K562 (cell line): ENCODE measurements at regions not wholly inside any gene's neighbourhood (a gene's known extent, or its start where the extent isn't known, plus 50 kb on each side); places are given as distances from the start of the nearest gene placed in this dataset.
"Not testable (repeated sequence)": the region's sequence is repeated elsewhere in the genome, so short reads cannot be mapped to it uniquely, and the experiment has no call there.

Experiments
- ATAC-seq: fragments of 200-7000 bp; cut with Tn5 transposase; 3 replicates; pipeline ENCODE4 v1.9.1; 2020; ENCODE audit warnings: moderate library complexity
- BruUV-seq: library from RNA; stranded (reverse); fragments of 400-500 nt; replicated peaks from 2 replicates; lab custom pipeline; 2021; lab: Mats Ljungman, UMichigan
- CTCF ChIA-PET: fragments of 300-600 bp; formaldehyde crosslinking; extraction: SDS; loops from one replicate; lab custom pipeline; 2021; ENCODE audit warnings: low intra/inter-chr PET ratio; lab: Yijun Ruan, JAX
- POLR2A ChIA-PET: fragments of 300-600, 350-650 bp; sonication (Branson Sonifier 250); formaldehyde crosslinking; extraction: SDS; loops from one replicate; lab custom pipeline; 2021; ENCODE audit warnings: antibody characterized with exemption, inconsistent platforms; lab: Yijun Ruan, JAX
- DNase-seq, 4 experiments: peaks; one replicate each; pipeline versions ENCODE4 v3.0.0 to v3.0.0-alpha.2; 2011 to 2018; ENCODE audit warnings: low spot score in 3 of 4, mixed read lengths in 3 of 4; ENCODE audit errors: extremely low read depth in 1 of 4
- FAIRE-seq: peaks from 2 replicates; lab custom pipeline; 2011; peaks lifted over from hg19 to GRCh38; lab: Jason Lieb, UNC
- H2AFZ ChIP-seq: 2 replicates; pipeline ENCODE4 v1.6.0; 2011; ENCODE audit warnings: low read depth, low read length, control low read depth, inconsistent platforms
- H3K27ac ChIP-seq: fragments of 200-600 bp; 3 replicates; pipeline ENCODE4 v1.8.0; 2011; ENCODE audit warnings: low read depth, mild to moderate bottlenecking, control low read depth, inconsistent platforms, low read length, moderate library complexity, mixed read lengths; ENCODE audit errors: extremely low read depth
- H3K27me3 ChIP-seq, 2 experiments: fragments of 300-600 bp in 1 of 2; 2 replicates in 1 of 2; 3 replicates in 1 of 2; pipeline versions ENCODE4 v1.6.0 to v1.8.0; 2011; ENCODE audit warnings: inconsistent platforms in 2 of 2, low read length in 2 of 2, mild to moderate bottlenecking in 1 of 2, mixed read lengths in 1 of 2, moderate library complexity in 1 of 2; ENCODE audit not compliant: control insufficient read depth in 2 of 2, insufficient read depth in 2 of 2
- H3K36me3 ChIP-seq: fragments of 300-600 bp; 3 replicates; pipeline ENCODE4 v1.8.0; 2011; ENCODE audit warnings: mild to moderate bottlenecking, low read length, inconsistent platforms; ENCODE audit not compliant: control insufficient read depth, insufficient read depth
- H3K4me1 ChIP-seq, 2 experiments: fragments of 200-600 bp in 1 of 2; replicated peaks in 1 of 2; 2 replicates in 1 of 2; 3 replicates in 1 of 2; pipeline versions ENCODE4 v1.5.1 to v1.8.0; 2011; ENCODE audit warnings: inconsistent platforms in 2 of 2, low read length in 2 of 2, mild to moderate bottlenecking in 1 of 2, mixed read lengths in 1 of 2, moderate library complexity in 1 of 2; ENCODE audit not compliant: control insufficient read depth in 2 of 2, insufficient read depth in 2 of 2
- H3K4me2 ChIP-seq: 2 replicates; pipeline ENCODE4 v1.6.1; 2011; ENCODE audit warnings: low read length, control low read depth, inconsistent platforms, mixed read lengths; ENCODE audit not compliant: insufficient read depth
- H3K4me3 ChIP-seq: fragments of 200-600 bp; sonication (generic), shearing (Covaris generic); 2 replicates; pipeline ENCODE4 v1.5.1; 2016; ENCODE audit warnings: control low read depth, inconsistent platforms
- H3K79me2 ChIP-seq: fragments of 200-600 bp; 3 replicates; pipeline ENCODE4 v1.8.0; 2011; ENCODE audit warnings: low read length, inconsistent platforms; ENCODE audit not compliant: control insufficient read depth, insufficient read depth
- H3K9ac ChIP-seq, 2 experiments: 2 replicates each; pipeline versions ENCODE4 v1.6.0 to v1.6.1; 2011; ENCODE audit warnings: low read depth in 2 of 2, low read length in 2 of 2, control low read depth in 1 of 2, inconsistent platforms in 1 of 2, mild to moderate bottlenecking in 1 of 2, mixed read lengths in 1 of 2; ENCODE audit not compliant: insufficient read depth in 1 of 2
- H3K9me1 ChIP-seq: one replicate; pipeline ENCODE4 v1.6.0; 2011; ENCODE audit warnings: inconsistent platforms, mild to moderate bottlenecking, low read length, moderate library complexity; ENCODE audit not compliant: control insufficient read depth, insufficient read depth
- H3K9me3 ChIP-seq: replicated peaks from 2 replicates; pipeline ENCODE4 v1.5.1; 2011; ENCODE audit warnings: low read depth, low read length, inconsistent platforms; ENCODE audit not compliant: control insufficient read depth, insufficient read depth
- H4K20me1 ChIP-seq: replicated peaks from 2 replicates; pipeline ENCODE4 v1.6.1; 2011; ENCODE audit warnings: low read length, inconsistent platforms, mixed read lengths; ENCODE audit not compliant: control insufficient read depth, insufficient read depth
- CC2D1A ChIP-seq: fragments of 450-650 bp; IDR thresholded peaks from 2 replicates; pipeline ENCODE4 v1.6.1; 2017; ENCODE audit warnings: mild to moderate bottlenecking
- GATAD2B ChIP-seq: fragments of 450-650 bp; IDR thresholded peaks from 2 replicates; pipeline ENCODE4 v1.6.1; 2017; ENCODE audit warnings: mild to moderate bottlenecking, borderline replicate concordance
- LARP7 ChIP-seq: fragments of 450-650 bp; IDR thresholded peaks from 2 replicates; pipeline ENCODE4 v1.6.1; 2016
- MTA1 ChIP-seq: fragments of 450-650 bp; IDR thresholded peaks from 2 replicates; pipeline ENCODE4 v1.6.1; 2017; ENCODE audit warnings: borderline replicate concordance
- WGBS: fragments of 100-300 bp; shearing (Covaris generic); methylation state at CpG from one replicate; pipeline ENCODE4 v1.1.6; 2016; ENCODE audit warnings: low coverage, mixed read lengths; ENCODE audit not compliant: insufficient coverage; ENCODE audit errors: missing lambda C conversion rate; 5-methylcytosine and 5-hydroxymethylcytosine counted together
- in situ Hi-C: fragments of 300-500 bp; cut with MboI; formaldehyde crosslinking; loops from 4 replicates; pipeline ENCODE4 v1.15.0; 2018; ENCODE audit warnings: inconsistent platforms, mixed read lengths
- intact Hi-C: fragments of 100-400 bp; cut with micrococcal nuclease; formaldehyde crosslinking; loops from 2 replicates; pipeline ENCODE4 v1.14.2; 2022
- TF ChIP-seq, protein P1 (sequence below): sonication (generic); formaldehyde crosslinking; IDR thresholded peaks from 2 replicates; pipeline ENCODE4 v1.8.1; 2022; ENCODE audit warnings: missing genetic modification reagents

DNA sequence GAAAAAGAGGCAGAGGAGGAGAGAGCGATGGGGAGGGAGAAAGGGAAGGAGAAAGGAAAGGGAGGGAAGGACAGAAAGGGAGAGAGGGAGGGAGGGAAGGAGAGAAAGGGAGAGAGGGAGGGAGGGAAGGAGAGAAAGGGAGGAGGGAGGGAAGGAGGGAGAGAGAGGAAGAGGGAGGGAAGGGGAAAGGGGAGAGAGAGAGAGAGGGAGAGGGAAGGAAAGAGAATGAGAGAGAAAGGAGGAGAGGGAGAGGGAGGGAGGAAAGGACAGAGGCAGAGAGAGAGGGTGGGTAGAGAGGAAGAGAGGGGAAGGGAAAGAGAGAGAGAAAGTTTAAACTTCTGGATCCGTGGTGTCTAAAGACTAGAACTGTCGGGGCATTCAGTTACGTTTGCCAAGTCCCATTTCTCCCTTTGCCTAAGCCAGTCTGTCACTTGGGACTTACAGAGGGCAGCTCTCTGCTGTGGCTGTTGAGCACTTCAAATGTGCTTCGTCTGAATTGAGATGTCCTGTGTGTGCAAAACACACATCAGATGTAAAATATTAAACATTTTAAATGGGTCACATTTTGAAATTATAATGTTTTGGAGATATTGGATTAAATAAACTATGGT, 62.6 kb downstream of the PLXNA1 start (continued):
- TF ChIP-seq, protein P1, sequence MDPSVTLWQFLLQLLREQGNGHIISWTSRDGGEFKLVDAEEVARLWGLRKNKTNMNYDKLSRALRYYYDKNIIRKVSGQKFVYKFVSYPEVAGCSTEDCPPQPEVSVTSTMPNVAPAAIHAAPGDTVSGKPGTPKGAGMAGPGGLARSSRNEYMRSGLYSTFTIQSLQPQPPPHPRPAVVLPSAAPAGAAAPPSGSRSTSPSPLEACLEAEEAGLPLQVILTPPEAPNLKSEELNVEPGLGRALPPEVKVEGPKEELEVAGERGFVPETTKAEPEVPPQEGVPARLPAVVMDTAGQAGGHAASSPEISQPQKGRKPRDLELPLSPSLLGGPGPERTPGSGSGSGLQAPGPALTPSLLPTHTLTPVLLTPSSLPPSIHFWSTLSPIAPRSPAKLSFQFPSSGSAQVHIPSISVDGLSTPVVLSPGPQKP (CRISPR knock-in tag) = no peak
- TF ChIP-seq CC2D1A = no peak
- TF ChIP-seq LARP7 = 0 out of 2 replicates have a peak, but pooled peaks have one; percentile 52
- peak; percentile 28; the same call in 1 of the 2 replicates for TF ChIP-seq MTA1
- no peak for TF ChIP-seq GATAD2B
- TF ChIP-seq, all 486 proteins: peak for 3

DNA sequence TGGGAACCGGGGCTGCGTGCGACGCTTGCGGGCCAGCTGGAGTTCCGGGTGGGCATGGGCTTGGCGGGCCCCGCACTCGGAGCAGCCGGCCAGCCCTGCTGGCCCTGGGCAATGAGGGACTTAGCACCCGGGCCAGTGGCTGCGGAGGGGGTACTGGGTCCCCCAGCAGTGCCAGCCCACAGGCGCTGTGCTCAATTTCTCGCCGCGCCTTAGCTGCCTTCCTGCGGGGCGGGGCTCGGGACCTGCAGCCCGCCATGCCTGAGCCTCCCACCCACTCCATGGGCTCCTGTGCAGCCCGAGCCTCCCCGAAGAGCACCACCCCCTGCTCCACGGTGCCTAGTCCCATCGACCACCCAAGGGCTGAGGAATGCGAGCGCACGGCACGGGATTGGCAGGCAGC, 63.8 kb downstream of the PLXNA1 start:
- in situ Hi-C loops, intact Hi-C loops, H3K36me3 ChIP-seq, H3K9me1 ChIP-seq, CTCF ChIA-PET, H3K4me1 ChIP-seq, H3K27ac ChIP-seq, DNase-seq, H3K9me3 ChIP-seq, FAIRE-seq, BruUV-seq, ATAC-seq, H4K20me1 ChIP-seq, H3K9ac ChIP-seq, H2AFZ ChIP-seq, H3K79me2 ChIP-seq, H3K4me3 ChIP-seq, H3K4me2 ChIP-seq: not testable (repeated sequence)
- H3K27me3 ChIP-seq = peaks cover 2 to 13% of the 10 kb centered on the region in 2 experiments; a peak in 4 of 5 replicates
- WGBS = 15% methylated on average over 5 of the region's 28 CpGs
- POLR2A ChIA-PET = interaction anchor here (1.3 kb wide), 1 partner anchor 9 kb away, joined by 5 read pairs; no protein-coding TSS in a partner anchor
